Upper lobe of left lung (tissue), 6 donors: ENCODE measurements at regions not wholly inside any gene's neighbourhood (a gene's known extent, or its start where the extent isn't known, plus 50 kb on each side); places are given as distances from the start of the nearest gene placed in this dataset.

Experiments used
- ATAC-seq, 2 donors: fragments of 200-7000 bp; cut with Tn5 transposase; one replicate each; pipeline ENCODE4 v1.9.1; 2022; ENCODE audit warnings: mild to moderate bottlenecking in 2 of 2, moderate library complexity in 2 of 2; ENCODE audit not compliant: low FRiP score in 2 of 2
- DNase-seq, 2 donors: peaks; one replicate each; pipeline ENCODE4 v3.0.0-alpha.2; 2019 to 2020
- H3K27ac ChIP-seq, 4 donors: fragments of 200-600 bp; sonication (generic); one replicate each; pipeline ENCODE4 v1.5.1; 2016 to 2019
- H3K27me3 ChIP-seq, 4 donors: fragments of 200-600 bp; sonication (generic); one replicate each; pipeline ENCODE4 v1.5.1; 2017 to 2019
- H3K36me3 ChIP-seq, 4 donors: fragments of 200-600 bp; sonication (generic); one replicate each; pipeline ENCODE4 v1.5.1; 2016 to 2019
- H3K4me1 ChIP-seq, 4 donors: fragments of 200-600 bp; sonication (generic); one replicate each; pipeline ENCODE4 v1.5.1; 2018 to 2019
- H3K4me3 ChIP-seq, 4 donors: fragments of 200-600 bp; sonication (generic); one replicate each; pipeline ENCODE4 v1.5.1; 2017 to 2019; ENCODE audit warnings: mild to moderate bottlenecking in 2 of 4, moderate library complexity in 1 of 4
- H3K9me3 ChIP-seq, 4 donors: fragments of 200-600 bp; sonication (generic); one replicate each; pipeline ENCODE4 v1.5.1; 2018 to 2019
- CTCF ChIP-seq, 6 experiments: fragments of 450-650 bp in 4 of 6; fragments of 200-600 bp in 2 of 6; sonication (generic) in 2 of 6; IDR thresholded peaks; one replicate each; pipeline ENCODE4 v1.5.1; 2016 to 2019; ENCODE audit warnings: antibody characterized with exemption in 6 of 6
- EP300 ChIP-seq, 4 donors: sonication (generic); formaldehyde crosslinking; IDR thresholded peaks; one replicate each; pipeline ENCODE4 v1.5.1; 2017; ENCODE audit warnings: antibody characterized with exemption in 4 of 4, control low read depth in 2 of 4
- POLR2A ChIP-seq, 4 donors: fragments of 450-650 bp; IDR thresholded peaks; one replicate each; pipeline ENCODE4 v1.5.1; 2016 to 2017; ENCODE audit warnings: antibody characterized with exemption in 4 of 4, mild to moderate bottlenecking in 2 of 4
- POLR2AphosphoS5 ChIP-seq, 2 donors: sonication (generic); formaldehyde crosslinking; IDR thresholded peaks; one replicate each; pipeline ENCODE4 v1.5.1; 2017; ENCODE audit warnings: antibody characterized with exemption in 2 of 2
- WGBS, 2 donors: methylation state at CpG; one replicate each; pipeline ENCODE4 v1.1.5; 2017 to 2018; 5-methylcytosine and 5-hydroxymethylcytosine counted together
- donor health status: DM: no; HTN: no; CAD: no; lungs with moderate emphysema.
- donor health status: DM: no; HTN: yes; CAD: no; lungs with severe emphysema.

- H3K27ac ChIP-seq = no peak overlapping the region
- H3K36me3 ChIP-seq = no peaks in the 10 kb centered on the region
- TF ChIP-seq EP300 (IDR thresholded peaks at IDR 0.05) = no peak
- no peak for TF ChIP-seq CTCF (IDR thresholded peaks at IDR 0.05)
- no peak for TF ChIP-seq POLR2A (IDR thresholded peaks at IDR 0.05)
- TF ChIP-seq POLR2AphosphoS5 (IDR thresholded peaks at IDR 0.05) = no peak
- ATAC-seq (no peak), DNase-seq (no peak)
- no peaks in the 10 kb centered on the region for H3K27me3 ChIP-seq
- WGBS, 2 donors = 0 to 22% methylated on average over 1 of the region's 1 CpG
- no peaks in the 10 kb centered on the region for H3K4me1 ChIP-seq
- no peaks in the 10 kb centered on the region for H3K9me3 ChIP-seq
- no peak overlapping the region for H3K4me3 ChIP-seq
Measured at GRCh38 chr1:177793900-177794299, 176.0 kb downstream of the SEC16B start.

GRCh38 chr1:177790566-177790965 is 179.3 kb downstream of the SEC16B start:
- H3K27ac ChIP-seq = no peak overlapping the region
- no peak for DNase-seq
- no peaks in the 10 kb centered on the region for H3K27me3 ChIP-seq
- no peak overlapping the region for H3K4me3 ChIP-seq
- ATAC-seq = no peak
- TF ChIP-seq EP300 (IDR thresholded peaks at IDR 0.05) = no peak
- H3K4me1 ChIP-seq = no peaks in the 10 kb centered on the region
- no peaks in the 10 kb centered on the region for H3K9me3 ChIP-seq
- no peaks in the 10 kb centered on the region for H3K36me3 ChIP-seq

GRCh38 chr1:177789956-177790355 is 179.9 kb downstream of the SEC16B start:
- Histone ChIP-seq H3K4me1 (no peaks in the 10 kb centered on the region), H3K9me3 (no peaks in the 10 kb centered on the region), H3K36me3 (no peaks in the 10 kb centered on the region), H3K27me3 (no peaks in the 10 kb centered on the region), H3K27ac (no peak overlapping the region), H3K4me3 (no peak overlapping the region)
- DNase-seq = no peak
- no peak for TF ChIP-seq POLR2AphosphoS5 (IDR thresholded peaks at IDR 0.05)
- no peak for TF ChIP-seq POLR2A (IDR thresholded peaks at IDR 0.05)
- WGBS, 2 donors = 88 to 91% methylated on average over 3 of the region's 3 CpGs
- ATAC-seq = no peak

- no peaks in the 10 kb centered on the region for H3K27me3 ChIP-seq
- H3K36me3 ChIP-seq = no peaks in the 10 kb centered on the region
- DNase-seq (no peak), ATAC-seq (no peak)
- TF ChIP-seq POLR2A (IDR thresholded peaks at IDR 0.05) (no peak), POLR2AphosphoS5 (IDR thresholded peaks at IDR 0.05) (no peak), CTCF (IDR thresholded peaks at IDR 0.05) (no peak), EP300 (IDR thresholded peaks at IDR 0.05) (no peak)
- H3K4me3 ChIP-seq = no peak overlapping the region
- WGBS, 2 donors = 72 to 76% methylated on average over 6 of the region's 6 CpGs
- H3K27ac ChIP-seq = no peak overlapping the region
- H3K9me3 ChIP-seq = no peaks in the 10 kb centered on the region
- no peaks in the 10 kb centered on the region for H3K4me1 ChIP-seq
Measured at GRCh38 chr1:177786176-177786745, 183.6 kb downstream of the SEC16B start.

- H3K4me1 ChIP-seq = no peaks in the 10 kb centered on the region
- H3K27me3 ChIP-seq = no peaks in the 10 kb centered on the region
- H3K9me3 ChIP-seq = no peaks in the 10 kb centered on the region
- ATAC-seq (no peak), DNase-seq (no peak)
- no peak overlapping the region for H3K27ac ChIP-seq
- H3K4me3 ChIP-seq = no peak overlapping the region
- H3K36me3 ChIP-seq = no peaks in the 10 kb centered on the region
- WGBS, 2 donors = 50 to 61% methylated on average over 1 of the region's 1 CpG
- TF ChIP-seq EP300 (IDR thresholded peaks at IDR 0.05) = no peak
- TF ChIP-seq POLR2A (IDR thresholded peaks at IDR 0.05) = no peak
- TF ChIP-seq POLR2AphosphoS5 (IDR thresholded peaks at IDR 0.05) = no peak
- TF ChIP-seq CTCF (IDR thresholded peaks at IDR 0.05) = no peak
Measured at GRCh38 chr1:177784936-177785335, 184.9 kb downstream of the SEC16B start.

- DNase-seq (no peak), ATAC-seq (no peak)
- 55 to 68% methylated on average over 1 of the region's 1 CpG for WGBS, 2 donors
- H3K9me3 ChIP-seq = no peaks in the 10 kb centered on the region
- H3K36me3 ChIP-seq = no peaks in the 10 kb centered on the region
- H3K4me3 ChIP-seq = no peak overlapping the region
- H3K27ac ChIP-seq = no peak overlapping the region
- no peak for TF ChIP-seq POLR2AphosphoS5 (IDR thresholded peaks at IDR 0.05)
- TF ChIP-seq CTCF (IDR thresholded peaks at IDR 0.05) = no peak
- no peak for TF ChIP-seq POLR2A (IDR thresholded peaks at IDR 0.05)
- TF ChIP-seq EP300 (IDR thresholded peaks at IDR 0.05) = no peak
- H3K27me3 ChIP-seq = no peaks in the 10 kb centered on the region
- H3K4me1 ChIP-seq = no peaks in the 10 kb centered on the region
Measured at GRCh38 chr1:177784409-177784808, 185.4 kb downstream of the SEC16B start.
